A673 (cell line): ENCODE measurements at regions not wholly inside any gene's neighbourhood (a gene's known extent, or its start where the extent isn't known, plus 50 kb on each side); places are given as distances from the start of the nearest gene placed in this dataset.

ENCODE experiments used
- EZH2 ChIP-seq: fragments of 200-600 bp; sonication (generic); IDR thresholded peaks from 2 replicates; pipeline ENCODE4 v1.6.1; 2017; ENCODE audit warnings: borderline replicate concordance, low read depth, mild to moderate bottlenecking, mixed read lengths, antibody characterized with exemption, low read length; ENCODE audit not compliant: poor library complexity, severe bottlenecking
- TF ChIP-seq, protein P1 (sequence below): fragments of 300-800, 200-600 bp; sonication (generic); conservative IDR thresholded peaks from 2 replicates; pipeline ENCODE4 v1.5.1; 2017; ENCODE audit warnings: low read depth, mild to moderate bottlenecking, antibody characterized with exemption, low read length, moderate library complexity, mixed read lengths

DNA sequence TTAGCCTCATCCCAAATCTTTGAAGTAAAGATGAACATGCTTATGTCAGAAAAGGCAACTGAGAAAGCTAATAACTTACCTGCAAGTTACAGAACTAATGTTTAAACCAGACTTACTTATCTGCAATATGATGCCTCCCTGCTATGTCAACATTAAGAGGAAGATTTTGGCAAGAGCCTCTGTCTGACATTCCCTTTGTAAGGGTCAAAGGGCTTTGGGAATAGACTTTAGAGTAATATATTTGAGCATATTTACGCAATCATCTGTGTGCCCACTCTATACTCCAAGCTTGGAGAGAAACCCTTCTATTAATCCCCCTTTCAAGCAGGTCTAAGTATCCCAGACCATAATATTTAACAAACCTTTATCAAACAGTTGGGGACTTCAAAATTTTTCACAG is 389.4 kb downstream of the NPIPA8 start:
- TF ChIP-seq, protein P1, sequence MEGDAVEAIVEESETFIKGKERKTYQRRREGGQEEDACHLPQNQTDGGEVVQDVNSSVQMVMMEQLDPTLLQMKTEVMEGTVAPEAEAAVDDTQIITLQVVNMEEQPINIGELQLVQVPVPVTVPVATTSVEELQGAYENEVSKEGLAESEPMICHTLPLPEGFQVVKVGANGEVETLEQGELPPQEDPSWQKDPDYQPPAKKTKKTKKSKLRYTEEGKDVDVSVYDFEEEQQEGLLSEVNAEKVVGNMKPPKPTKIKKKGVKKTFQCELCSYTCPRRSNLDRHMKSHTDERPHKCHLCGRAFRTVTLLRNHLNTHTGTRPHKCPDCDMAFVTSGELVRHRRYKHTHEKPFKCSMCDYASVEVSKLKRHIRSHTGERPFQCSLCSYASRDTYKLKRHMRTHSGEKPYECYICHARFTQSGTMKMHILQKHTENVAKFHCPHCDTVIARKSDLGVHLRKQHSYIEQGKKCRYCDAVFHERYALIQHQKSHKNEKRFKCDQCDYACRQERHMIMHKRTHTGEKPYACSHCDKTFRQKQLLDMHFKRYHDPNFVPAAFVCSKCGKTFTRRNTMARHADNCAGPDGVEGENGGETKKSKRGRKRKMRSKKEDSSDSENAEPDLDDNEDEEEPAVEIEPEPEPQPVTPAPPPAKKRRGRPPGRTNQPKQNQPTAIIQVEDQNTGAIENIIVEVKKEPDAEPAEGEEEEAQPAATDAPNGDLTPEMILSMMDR, result no peak
- TF ChIP-seq EZH2, result no peak
